Gastrocnemius medialis (tissue), 4 donors: ENCODE measurements at regions not wholly inside any gene's neighbourhood (a gene's known extent, or its start where the extent isn't known, plus 50 kb on each side); places are given as distances from the start of the nearest gene placed in this dataset.

Experiments
- ATAC-seq, 2 donors: fragments of 150-250 bp; one replicate each; pipeline ENCODE4 v1.9.1; 2016
- DNase-seq, 2 donors: peaks; one replicate each; pipeline ENCODE4 v3.0.0-alpha.2; 2019
- H3K27ac ChIP-seq, 4 donors: fragments of 200-600 bp; sonication (generic); 1 replicate in 1 of 4; 2 replicates in 3 of 4; pipeline ENCODE4 v1.5.1; 2016 to 2018; ENCODE audit warnings: mild to moderate bottlenecking in 2 of 4, moderate library complexity in 1 of 4
- H3K27me3 ChIP-seq, 3 donors: fragments of 200-600 bp; sonication (generic) in 2 of 3; 1 replicate in 1 of 3; 2 replicates in 2 of 3; pipeline versions ENCODE4 v1.5.1 to v1.6.0; 2016 to 2019; ENCODE audit warnings: mild to moderate bottlenecking in 1 of 3, moderate library complexity in 1 of 3
- H3K36me3 ChIP-seq, 2 donors: fragments of 200-600 bp; sonication (generic) in 1 of 2; one replicate each; pipeline ENCODE4 v1.5.1; 2017 to 2018
- H3K4me1 ChIP-seq, 2 donors: fragments of 200-600 bp; sonication (generic) in 1 of 2; one replicate each; pipeline ENCODE4 v1.5.1; 2016 to 2017; ENCODE audit warnings: mild to moderate bottlenecking in 2 of 2
- H3K4me3 ChIP-seq, 4 donors: fragments of 200-600 bp; sonication (generic) in 3 of 4; 1 replicate in 1 of 4; 2 replicates in 3 of 4; pipeline ENCODE4 v1.5.1; 2016 to 2019; ENCODE audit warnings: mild to moderate bottlenecking in 2 of 4
- H3K9me3 ChIP-seq, 3 donors: fragments of 200-600 bp; sonication (generic) in 2 of 3; 1 replicate in 1 of 3; 2 replicates in 2 of 3; pipeline ENCODE4 v1.5.1; 2016 to 2019
- POLR2A ChIP-seq, 2 donors: fragments of 450-650 bp; IDR thresholded peaks; one replicate each; pipeline ENCODE4 v1.6.1; 2017; ENCODE audit warnings: antibody characterized with exemption in 2 of 2, mild to moderate bottlenecking in 2 of 2, moderate library complexity in 2 of 2
- in situ Hi-C, 4 donors: fragments of 200-750 bp; cut with MboI; loops; one replicate each; pipeline versions ENCODE4 v1.15.0 to v1.8.0; 2017; ENCODE audit warnings: low sequenced_read_pairs in 4 of 4
- intact Hi-C: fragments of 100-400 bp; cut with DNase I; formaldehyde crosslinking; loops from one replicate; pipeline ENCODE4 v1.15.1; 2023; ENCODE audit warnings: low total_unique reads
- TF ChIP-seq, protein P1 (sequence below), 5 experiments: fragments of 450-650 bp in 3 of 5; fragments of 200-600 bp in 2 of 5; sonication (generic) in 2 of 5; IDR thresholded peaks in 4 of 5; conservative IDR thresholded peaks in 1 of 5; 1 replicate in 4 of 5; 2 replicates in 1 of 5; pipeline ENCODE4 v1.5.1; 2016 to 2019; ENCODE audit warnings: antibody characterized with exemption in 5 of 5, mild to moderate bottlenecking in 3 of 5, moderate library complexity in 3 of 5

DNA sequence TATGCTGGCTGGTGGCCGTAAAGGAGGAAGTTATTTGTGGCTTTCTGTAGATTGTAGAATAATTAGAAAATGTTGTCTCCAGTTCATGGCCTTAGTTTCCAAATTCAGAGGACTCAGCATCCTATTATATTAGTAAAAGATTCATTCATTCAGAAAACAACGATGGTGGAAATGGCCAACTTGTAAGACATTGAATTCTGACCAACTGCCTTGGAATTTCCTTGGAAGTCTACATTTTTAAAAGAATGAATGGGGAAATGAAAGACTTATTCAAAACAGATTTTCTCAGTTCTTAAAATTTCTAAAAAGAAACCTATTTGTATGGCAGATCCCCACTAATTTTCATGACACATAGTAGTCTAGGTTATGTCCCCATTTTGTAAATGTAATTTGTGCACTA, 561.5 kb downstream of the ANKRD50 start:
- DNase-seq (no peak), ATAC-seq (no peak)
- in situ Hi-C loops = no loop called here
- Histone ChIP-seq H3K36me3 (no peaks in the 10 kb centered on the region), H3K9me3 (no peaks in the 10 kb centered on the region), H3K27ac (no peak overlapping the region), H3K4me3 (no peak overlapping the region), H3K27me3 (no peaks in the 10 kb centered on the region), H3K4me1 (no peaks in the 10 kb centered on the region)
- intact Hi-C loops = no loop called here
- TF ChIP-seq POLR2A (IDR thresholded peaks at IDR 0.05) = no peak

DNA sequence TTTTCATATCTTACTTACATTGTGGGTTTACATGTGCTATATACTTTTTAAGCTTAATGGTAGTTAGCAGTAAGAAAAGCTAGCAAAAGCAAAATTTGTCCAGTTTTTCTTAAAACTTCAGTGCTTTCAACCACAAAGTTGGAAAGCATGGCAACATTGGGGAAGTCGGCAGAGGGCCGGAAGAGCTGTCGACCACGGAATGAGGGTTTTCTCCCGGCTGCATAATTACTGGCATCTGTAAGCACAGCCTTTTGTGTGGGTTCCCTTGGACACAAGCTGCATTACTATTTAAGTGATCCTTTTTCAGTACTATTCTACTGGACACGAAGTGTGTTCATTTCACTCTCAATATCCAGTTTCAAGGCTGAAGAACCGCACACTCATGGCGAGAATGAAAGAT, 560.4 kb downstream of the ANKRD50 start:
- no peaks in the 10 kb centered on the region for H3K4me1 ChIP-seq
- H3K27me3 ChIP-seq = no peaks in the 10 kb centered on the region
- H3K4me3 ChIP-seq = no peak overlapping the region
- DNase-seq (no peak), ATAC-seq (no peak)
- no peaks in the 10 kb centered on the region for H3K9me3 ChIP-seq
- in situ Hi-C loops (no loop called here), intact Hi-C loops (no loop called here)
- no peak for TF ChIP-seq POLR2A (IDR thresholded peaks at IDR 0.05)
- TF ChIP-seq, protein P1, sequence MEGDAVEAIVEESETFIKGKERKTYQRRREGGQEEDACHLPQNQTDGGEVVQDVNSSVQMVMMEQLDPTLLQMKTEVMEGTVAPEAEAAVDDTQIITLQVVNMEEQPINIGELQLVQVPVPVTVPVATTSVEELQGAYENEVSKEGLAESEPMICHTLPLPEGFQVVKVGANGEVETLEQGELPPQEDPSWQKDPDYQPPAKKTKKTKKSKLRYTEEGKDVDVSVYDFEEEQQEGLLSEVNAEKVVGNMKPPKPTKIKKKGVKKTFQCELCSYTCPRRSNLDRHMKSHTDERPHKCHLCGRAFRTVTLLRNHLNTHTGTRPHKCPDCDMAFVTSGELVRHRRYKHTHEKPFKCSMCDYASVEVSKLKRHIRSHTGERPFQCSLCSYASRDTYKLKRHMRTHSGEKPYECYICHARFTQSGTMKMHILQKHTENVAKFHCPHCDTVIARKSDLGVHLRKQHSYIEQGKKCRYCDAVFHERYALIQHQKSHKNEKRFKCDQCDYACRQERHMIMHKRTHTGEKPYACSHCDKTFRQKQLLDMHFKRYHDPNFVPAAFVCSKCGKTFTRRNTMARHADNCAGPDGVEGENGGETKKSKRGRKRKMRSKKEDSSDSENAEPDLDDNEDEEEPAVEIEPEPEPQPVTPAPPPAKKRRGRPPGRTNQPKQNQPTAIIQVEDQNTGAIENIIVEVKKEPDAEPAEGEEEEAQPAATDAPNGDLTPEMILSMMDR (IDR thresholded peaks at IDR 0.05 in 4 of 5, conservative IDR thresholded peaks at IDR 0.05 in 1 of 5) = no peak
- H3K36me3 ChIP-seq = no peaks in the 10 kb centered on the region
- H3K27ac ChIP-seq = no peak overlapping the region

DNA sequence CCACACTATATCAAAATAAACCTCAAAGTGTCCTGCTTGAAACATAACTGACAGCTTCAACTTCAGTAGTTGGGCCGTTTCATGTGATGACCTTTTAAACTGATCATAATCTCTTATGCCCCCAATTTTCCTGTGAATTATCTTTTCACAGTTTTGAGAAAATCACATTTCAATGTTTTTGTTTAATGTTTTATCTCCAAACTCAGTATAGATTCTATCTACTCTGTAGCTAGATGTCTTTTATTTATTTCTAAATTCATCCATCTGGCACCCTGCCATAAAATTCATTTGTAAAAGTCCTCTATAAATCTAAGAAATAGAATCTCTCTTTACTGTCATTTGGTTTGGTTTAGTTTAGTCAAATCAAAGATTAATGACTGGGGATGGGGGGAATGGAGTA, 557.3 kb downstream of the ANKRD50 start:
- Histone ChIP-seq H3K27me3 (no peaks in the 10 kb centered on the region), H3K4me1 (no peaks in the 10 kb centered on the region), H3K4me3 (no peak overlapping the region), H3K9me3 (no peaks in the 10 kb centered on the region), H3K36me3 (no peaks in the 10 kb centered on the region), H3K27ac (no peak overlapping the region)
- intact Hi-C loops = no loop called here
- TF ChIP-seq, protein P1 (IDR thresholded peaks at IDR 0.05 in 4 of 5, conservative IDR thresholded peaks at IDR 0.05 in 1 of 5) = no peak
- no peak for TF ChIP-seq POLR2A (IDR thresholded peaks at IDR 0.05)
- no peak for DNase-seq
- in situ Hi-C loops = no loop called here
- ATAC-seq = no peak

DNA sequence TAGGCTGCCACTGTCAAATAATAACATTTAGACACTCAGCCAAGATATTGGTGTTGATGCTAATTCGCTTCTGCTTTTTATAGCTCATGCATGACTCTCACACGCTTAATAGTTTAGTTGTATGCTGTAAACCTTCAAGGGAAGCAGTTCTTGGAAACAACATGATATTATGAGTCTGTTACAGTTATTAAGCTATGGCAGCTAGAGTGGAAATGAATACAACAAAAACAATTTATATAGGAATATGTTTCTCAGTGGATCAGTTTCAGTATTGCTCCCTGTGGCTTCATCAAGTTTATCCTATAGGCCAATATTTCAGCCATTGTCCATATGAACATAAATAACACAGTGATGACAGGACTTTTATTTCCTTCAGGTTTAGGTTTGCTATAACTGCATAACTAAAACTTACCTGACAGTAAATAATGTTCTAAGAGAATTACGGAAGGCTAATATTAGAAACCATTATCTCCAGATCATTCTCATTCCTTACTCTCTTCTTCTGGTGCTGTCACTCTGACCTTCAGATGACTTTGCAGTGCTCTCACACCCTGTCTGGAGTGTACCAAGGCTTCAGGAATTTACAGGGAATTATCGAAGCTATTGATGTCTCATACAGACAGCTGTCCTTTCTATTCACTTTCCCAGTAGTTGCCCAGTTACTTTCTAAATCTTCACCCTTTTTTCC, 555.0 kb downstream of the ANKRD50 start:
- H3K27ac ChIP-seq = no peak overlapping the region
- in situ Hi-C loops (no loop called here), intact Hi-C loops (no loop called here)
- no peak for TF ChIP-seq POLR2A (IDR thresholded peaks at IDR 0.05)
- TF ChIP-seq, protein P1 (IDR thresholded peaks at IDR 0.05 in 4 of 5, conservative IDR thresholded peaks at IDR 0.05 in 1 of 5) = no peak
- no peaks in the 10 kb centered on the region for H3K36me3 ChIP-seq
- no peak for ATAC-seq
- no peaks in the 10 kb centered on the region for H3K27me3 ChIP-seq
- no peak for DNase-seq
- no peaks in the 10 kb centered on the region for H3K9me3 ChIP-seq
- H3K4me3 ChIP-seq = no peak overlapping the region
- no peaks in the 10 kb centered on the region for H3K4me1 ChIP-seq

DNA sequence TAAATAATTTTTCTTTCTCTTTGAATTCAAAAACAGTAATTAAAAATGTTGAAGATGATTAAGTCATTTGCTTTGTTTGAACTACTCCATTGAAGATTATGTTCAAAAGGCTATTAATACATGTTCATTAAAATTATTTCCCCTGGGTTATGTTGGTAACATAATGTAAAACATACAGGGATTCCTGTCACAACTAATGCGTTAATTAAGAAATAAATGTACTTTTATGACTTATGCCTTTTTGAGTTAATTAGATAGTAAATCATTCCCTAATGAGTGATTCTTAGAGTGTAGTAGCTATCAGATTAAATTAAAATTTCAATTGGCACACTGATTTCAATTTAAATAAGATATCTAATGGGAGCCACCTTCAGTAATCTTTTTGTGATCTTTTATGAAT, 549.1 kb downstream of the ANKRD50 start:
- no peak for DNase-seq
- TF ChIP-seq POLR2A (IDR thresholded peaks at IDR 0.05) = no peak
- TF ChIP-seq, protein P1 (IDR thresholded peaks at IDR 0.05 in 4 of 5, conservative IDR thresholded peaks at IDR 0.05 in 1 of 5) = no peak
- Histone ChIP-seq H3K4me1 (no peaks in the 10 kb centered on the region), H3K4me3 (no peak overlapping the region), H3K27ac (no peak overlapping the region), H3K36me3 (no peaks in the 10 kb centered on the region), H3K9me3 (peaks cover 0 to 4% (median 0%) of the 10 kb centered on the region in 3 donors), H3K27me3 (no peaks in the 10 kb centered on the region)
- intact Hi-C loops = no loop called here
- in situ Hi-C loops = no loop called here
- no peak for ATAC-seq
